ENCODE measurements at regions not wholly inside any gene's neighbourhood (a gene's known extent, or its start where the extent isn't known, plus 50 kb on each side); places are given as distances from the start of the nearest gene placed in this dataset.
A peak's percentile ranks its signal among the peaks of the same experiment; 100 is the strongest.
"Not testable (repeated sequence)": the region's sequence is repeated elsewhere in the genome, so short reads cannot be mapped to it uniquely, and the experiment has no call there.

GRCh38 chr5:21491182-21491581, 1362.0 kb downstream of the CDH12 start:
- not testable (repeated sequence) for H3K4me1 ChIP-seq, H3K4me3 ChIP-seq, ATAC-seq, H3K27me3 ChIP-seq, H3K27ac ChIP-seq, H3K9me3 ChIP-seq
- WGBS, 2 donors (ENCODE audit: low coverage in 1 of 2): 93 to 95% methylated on average over 6 of the region's 6 CpGs
- peaks cover 3 to 41% of the 10 kb centered on the region in 2 donors for H3K36me3 ChIP-seq

DNA sequence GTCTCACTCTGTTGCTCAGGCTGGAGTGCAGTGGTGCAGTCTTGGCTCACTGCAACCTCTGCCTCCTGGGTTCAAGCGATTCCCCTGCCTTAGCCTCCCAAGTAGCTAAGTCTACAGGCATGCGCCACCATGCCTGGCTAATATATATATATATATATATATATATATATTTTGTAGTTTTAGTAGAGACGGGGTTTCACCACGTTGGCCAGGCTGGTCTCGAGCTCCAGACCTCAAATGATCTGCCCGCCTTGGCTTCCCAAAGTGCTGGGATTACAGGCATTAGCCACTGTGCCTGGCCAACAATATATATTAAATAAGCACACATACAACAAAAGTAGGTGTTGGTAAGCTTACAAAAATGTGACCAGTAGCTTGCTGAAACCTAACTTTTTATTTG, 1364.3 kb downstream of the CDH12 start:
- H3K27me3 ChIP-seq, H3K27ac ChIP-seq, H3K4me3 ChIP-seq, ATAC-seq, H3K4me1 ChIP-seq, H3K9me3 ChIP-seq: not testable (repeated sequence)
- WGBS, 2 donors (ENCODE audit: low coverage in 1 of 2): 90 to 100% methylated on average over 1 to 6 of the region's 6 CpGs
- H3K36me3 ChIP-seq: peaks cover 0 to 43% of the 10 kb centered on the region in 2 donors

DNA sequence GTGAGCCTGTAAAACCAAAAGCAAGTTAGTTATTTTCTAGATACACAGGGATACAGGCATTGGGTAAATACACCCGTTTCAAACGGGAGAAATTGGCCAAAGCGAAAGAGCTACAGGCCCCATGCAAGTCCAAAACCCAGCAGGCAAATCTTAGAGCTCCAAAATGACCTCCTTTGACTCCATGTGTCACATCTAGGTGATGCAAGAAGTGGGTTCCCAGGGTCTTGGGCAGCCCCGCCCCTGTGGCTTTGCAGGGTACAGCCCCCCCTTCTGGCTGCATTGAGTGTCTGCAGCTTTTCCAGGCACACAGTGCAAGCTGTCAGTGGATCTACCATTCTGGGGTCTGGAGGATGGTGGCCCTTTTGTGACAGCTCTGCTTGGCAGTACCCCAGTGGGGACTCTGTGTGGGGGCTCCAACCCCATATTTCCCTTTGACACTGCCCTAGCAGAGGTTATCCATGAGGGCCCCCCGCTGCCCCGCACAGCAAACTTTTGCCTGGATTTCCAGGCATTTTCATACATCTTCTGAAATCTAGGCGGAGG, 1367.6 kb downstream of the CDH12 start:
- not testable (repeated sequence) for H3K27ac ChIP-seq, ATAC-seq, H3K9me3 ChIP-seq, H3K27me3 ChIP-seq, H3K4me1 ChIP-seq, H3K4me3 ChIP-seq
- peaks cover 0 to 52% of the 10 kb centered on the region in 2 donors for H3K36me3 ChIP-seq
- WGBS, 2 donors (ENCODE audit: low coverage in 1 of 2): 85 to 90% methylated on average over 3 to 7 of the region's 7 CpGs
- TF ChIP-seq, protein P1, sequence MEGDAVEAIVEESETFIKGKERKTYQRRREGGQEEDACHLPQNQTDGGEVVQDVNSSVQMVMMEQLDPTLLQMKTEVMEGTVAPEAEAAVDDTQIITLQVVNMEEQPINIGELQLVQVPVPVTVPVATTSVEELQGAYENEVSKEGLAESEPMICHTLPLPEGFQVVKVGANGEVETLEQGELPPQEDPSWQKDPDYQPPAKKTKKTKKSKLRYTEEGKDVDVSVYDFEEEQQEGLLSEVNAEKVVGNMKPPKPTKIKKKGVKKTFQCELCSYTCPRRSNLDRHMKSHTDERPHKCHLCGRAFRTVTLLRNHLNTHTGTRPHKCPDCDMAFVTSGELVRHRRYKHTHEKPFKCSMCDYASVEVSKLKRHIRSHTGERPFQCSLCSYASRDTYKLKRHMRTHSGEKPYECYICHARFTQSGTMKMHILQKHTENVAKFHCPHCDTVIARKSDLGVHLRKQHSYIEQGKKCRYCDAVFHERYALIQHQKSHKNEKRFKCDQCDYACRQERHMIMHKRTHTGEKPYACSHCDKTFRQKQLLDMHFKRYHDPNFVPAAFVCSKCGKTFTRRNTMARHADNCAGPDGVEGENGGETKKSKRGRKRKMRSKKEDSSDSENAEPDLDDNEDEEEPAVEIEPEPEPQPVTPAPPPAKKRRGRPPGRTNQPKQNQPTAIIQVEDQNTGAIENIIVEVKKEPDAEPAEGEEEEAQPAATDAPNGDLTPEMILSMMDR (IDR thresholded peaks at IDR 0.05): peak in 1 of 4 experiments; percentile 9

GRCh38 chr5:21484498-21484889, 1368.7 kb downstream of the CDH12 start:
- not testable (repeated sequence) for H3K4me3 ChIP-seq, H3K9me3 ChIP-seq, H3K27ac ChIP-seq, ATAC-seq, H3K27me3 ChIP-seq, H3K4me1 ChIP-seq
- WGBS, 2 donors (ENCODE audit: low coverage in 1 of 2): 97% methylated on average over 11 of the region's 19 CpGs
- peaks cover 0 to 54% of the 10 kb centered on the region in 2 donors for H3K36me3 ChIP-seq

GRCh38 chr5:21483790-21484497, 1369.2 kb downstream of the CDH12 start:
- WGBS, 2 donors (ENCODE audit: low coverage in 1 of 2): 93 to 94% methylated on average over 12 to 13 of the region's 19 CpGs
- peaks cover 0 to 57% of the 10 kb centered on the region in 2 donors for H3K36me3 ChIP-seq
- H3K9me3 ChIP-seq: not testable (repeated sequence)

GRCh38 chr5:21482983-21483650, 1370.0 kb downstream of the CDH12 start:
- not testable (repeated sequence) for H3K4me3 ChIP-seq, H3K4me1 ChIP-seq, H3K27me3 ChIP-seq, ATAC-seq, H3K27ac ChIP-seq, H3K9me3 ChIP-seq
- H3K36me3 ChIP-seq: peaks cover 0 to 60% of the 10 kb centered on the region in 2 donors
- 92% methylated on average over 11 to 16 of the region's 22 CpGs for WGBS, 2 donors (ENCODE audit: low coverage in 1 of 2)

More at GRCh38 chr5:21483790-21484497, 1369.2 kb downstream of the CDH12 start:
- not testable (repeated sequence) for ATAC-seq, H3K27me3 ChIP-seq, H3K4me1 ChIP-seq, H3K27ac ChIP-seq, H3K4me3 ChIP-seq

DNA sequence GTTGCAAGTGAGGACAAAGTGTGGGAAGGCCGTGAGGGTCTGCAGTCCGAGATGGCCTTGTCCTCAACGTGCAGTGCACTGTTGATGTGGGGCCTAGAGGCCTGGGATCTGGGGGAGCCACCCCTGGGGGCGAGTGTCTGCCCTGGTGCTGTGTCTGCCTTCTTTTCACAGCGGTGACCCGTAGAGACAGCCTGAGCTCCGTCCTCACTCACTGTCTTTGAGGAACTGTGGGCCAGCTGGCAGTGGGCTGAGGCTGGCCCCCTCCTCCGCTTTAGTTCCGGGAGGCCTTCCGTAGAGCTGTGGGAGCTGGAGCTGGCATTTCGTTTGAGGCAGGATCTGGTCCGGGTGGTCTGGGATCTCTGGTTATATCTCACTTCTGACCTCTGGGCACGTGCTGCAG, 1370.6 kb downstream of the CDH12 start:
- H3K27me3 ChIP-seq, ATAC-seq, H3K4me1 ChIP-seq, H3K9me3 ChIP-seq, H3K27ac ChIP-seq, H3K4me3 ChIP-seq: not testable (repeated sequence)
- peaks cover 0 to 60% of the 10 kb centered on the region in 2 donors for H3K36me3 ChIP-seq
- 84 to 93% methylated on average over 7 to 13 of the region's 13 CpGs for WGBS, 2 donors (ENCODE audit: low coverage in 1 of 2)

DNA sequence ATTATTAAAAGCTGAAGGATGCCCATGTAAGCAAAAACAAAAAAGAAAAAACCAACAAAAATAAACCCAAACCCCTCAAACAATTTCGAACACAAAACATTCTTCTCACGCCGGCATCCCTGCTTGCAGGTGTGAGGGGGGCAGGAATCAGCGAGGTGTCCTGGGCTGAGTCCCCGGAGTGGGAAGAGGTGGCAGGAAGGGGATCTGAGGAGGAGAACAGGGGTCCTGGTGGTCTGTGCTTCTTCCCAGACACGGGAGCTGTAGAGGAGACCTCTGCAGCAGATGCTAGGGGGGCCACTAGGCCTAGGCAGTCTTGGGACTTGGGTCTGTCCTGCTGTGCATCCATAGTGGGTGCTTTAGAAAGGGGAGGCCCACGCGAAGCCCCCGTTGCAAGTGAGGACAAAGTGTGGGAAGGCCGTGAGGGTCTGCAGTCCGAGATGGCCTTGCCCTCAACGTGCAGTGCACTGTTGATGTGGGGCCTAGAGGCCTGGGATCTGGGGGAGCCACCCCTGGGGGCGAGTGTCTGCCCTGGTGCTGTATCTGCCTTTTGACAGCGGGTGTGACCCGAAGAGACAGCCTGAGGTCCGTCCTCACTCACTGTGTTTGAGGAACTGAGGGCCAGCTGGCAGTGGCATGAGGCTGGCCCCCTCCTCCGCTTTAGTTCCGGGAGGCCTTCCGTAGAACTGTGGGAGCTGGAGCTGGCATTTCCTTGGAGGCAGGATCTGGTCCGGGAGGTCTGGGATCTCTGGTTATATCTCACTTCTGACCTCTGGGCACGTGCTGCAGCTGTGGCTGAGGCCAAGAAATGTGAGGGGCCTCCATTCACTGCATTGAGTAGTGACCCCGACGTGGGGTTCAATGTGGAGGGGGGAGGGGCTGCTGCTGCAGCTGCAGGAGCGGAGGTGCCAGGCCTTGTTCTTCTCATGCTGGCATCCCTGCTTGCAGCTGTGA, 1371.5 kb downstream of the CDH12 start:
- not testable (repeated sequence) for H3K4me3 ChIP-seq, H3K27ac ChIP-seq, ATAC-seq, H3K9me3 ChIP-seq, H3K4me1 ChIP-seq, H3K27me3 ChIP-seq
- 78 to 87% methylated on average over 19 to 24 of the region's 24 CpGs for WGBS, 2 donors (ENCODE audit: low coverage in 1 of 2)
- peaks cover 0 to 60% of the 10 kb centered on the region in 2 donors for H3K36me3 ChIP-seq

DNA sequence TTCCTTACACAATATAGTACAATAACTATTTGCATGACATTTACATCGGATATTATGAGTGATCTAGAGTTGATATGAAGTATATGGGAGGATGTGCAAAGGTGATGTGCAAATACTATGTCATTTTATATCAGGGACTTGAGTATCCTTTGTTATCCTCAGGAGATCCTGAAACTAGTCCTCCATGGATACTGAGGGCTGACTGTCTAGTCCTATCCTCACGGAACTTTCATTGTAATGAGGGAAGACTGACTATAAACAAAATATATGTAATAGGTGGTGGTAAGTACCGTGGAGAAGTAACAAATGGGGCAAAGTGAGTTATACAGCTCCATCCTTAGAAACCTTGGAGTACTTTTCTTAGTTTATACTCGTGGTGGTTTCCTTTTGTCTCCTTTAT, 1373.1 kb downstream of the CDH12 start:
- not testable (repeated sequence) for H3K4me3 ChIP-seq, H3K27me3 ChIP-seq, H3K27ac ChIP-seq, ATAC-seq, H3K4me1 ChIP-seq, H3K9me3 ChIP-seq
- 92 to 93% methylated on average over 4 of the region's 4 CpGs for WGBS, 2 donors (ENCODE audit: low coverage in 1 of 2)
- peaks cover 0 to 53% of the 10 kb centered on the region in 2 donors for H3K36me3 ChIP-seq

- not testable (repeated sequence) for ATAC-seq, H3K27ac ChIP-seq, H3K27me3 ChIP-seq, H3K4me1 ChIP-seq, H3K9me3 ChIP-seq, H3K4me3 ChIP-seq
- peaks cover 0 to 47% of the 10 kb centered on the region in 2 donors for H3K36me3 ChIP-seq
- WGBS, 2 donors (ENCODE audit: low coverage in 1 of 2): 80% methylated on average over 1 of the region's 6 CpGs; no CpG with 5 or more reads in 1 of the 2 donors
Measured at GRCh38 chr5:21473981-21474380, 1379.2 kb downstream of the CDH12 start.

- H3K27me3 ChIP-seq, H3K4me3 ChIP-seq, H3K9me3 ChIP-seq, ATAC-seq, H3K27ac ChIP-seq, H3K4me1 ChIP-seq: not testable (repeated sequence)
- WGBS, 2 donors (ENCODE audit: low coverage in 1 of 2): 96% methylated on average over 9 of the region's 13 CpGs; no CpG with 5 or more reads in 1 of the 2 donors
- peaks cover 0 to 42% of the 10 kb centered on the region in 2 donors for H3K36me3 ChIP-seq
Measured at GRCh38 chr5:21473436-21473835, 1379.7 kb downstream of the CDH12 start.
